OCI-LY1 (cell line): ENCODE measurements at regions not wholly inside any gene's neighbourhood (a gene's known extent, or its start where the extent isn't known, plus 50 kb on each side); places are given as distances from the start of the nearest gene placed in this dataset.

ENCODE experiments used
- H2AFZ ChIP-seq: fragments of 200-600 bp; sonication (generic), shearing (Covaris generic); 2 replicates; pipeline ENCODE4 v1.6.0; 2014; ENCODE audit warnings: antibody characterized with exemption, mild to moderate bottlenecking, low read length
- H3F3A ChIP-seq: fragments of 200-600 bp; sonication (generic), shearing (Covaris generic); 2 replicates; pipeline ENCODE4 v1.6.0; 2014; ENCODE audit warnings: mild to moderate bottlenecking, antibody characterized with exemption, low read length, moderate library complexity; ENCODE audit not compliant: insufficient read depth
- H3K27ac ChIP-seq: fragments of 200-600 bp; sonication (generic); 2 replicates; pipeline ENCODE4 v1.5.1; 2014; ENCODE audit warnings: low read length, mixed run types, mild to moderate bottlenecking, low read depth; ENCODE audit not compliant: poor library complexity, severe bottlenecking
- H3K27me3 ChIP-seq: fragments of 200-600 bp; sonication (generic); 2 replicates; pipeline ENCODE4 v1.6.0; 2014; ENCODE audit warnings: antibody characterized with exemption, mild to moderate bottlenecking, low read length, moderate library complexity; ENCODE audit not compliant: insufficient read depth
- H3K36me3 ChIP-seq: fragments of 200-600 bp; sonication (generic); 2 replicates; pipeline ENCODE4 v1.6.1; 2014; ENCODE audit warnings: mild to moderate bottlenecking, antibody characterized with exemption, low read length, moderate library complexity, mixed read lengths; ENCODE audit not compliant: insufficient read depth
- H3K4me1 ChIP-seq: fragments of 200-600 bp; sonication (generic); 2 replicates; pipeline ENCODE4 v1.5.1; 2014; ENCODE audit warnings: mild to moderate bottlenecking, low read length, moderate library complexity; ENCODE audit not compliant: insufficient read depth, severe bottlenecking
- H3K4me2 ChIP-seq: fragments of 200-600 bp; sonication (generic), shearing (Covaris generic); 2 replicates; pipeline ENCODE4 v1.6.1; 2014; ENCODE audit warnings: low read length
- H3K4me3 ChIP-seq: fragments of 200-600 bp; sonication (generic); 2 replicates; pipeline ENCODE4 v1.5.1; 2014; ENCODE audit warnings: low read length, low read depth, mild to moderate bottlenecking, mixed read lengths; ENCODE audit not compliant: poor library complexity, severe bottlenecking
- H3K79me2 ChIP-seq: fragments of 200-600 bp; shearing (Covaris generic); 2 replicates; pipeline ENCODE4 v1.6.1; 2016; ENCODE audit warnings: mixed run types, low read length, mixed read lengths; ENCODE audit not compliant: insufficient read depth
- H3K9ac ChIP-seq: fragments of 200-600 bp; sonication (generic), shearing (Covaris generic); 2 replicates; pipeline ENCODE4 v1.6.1; 2014; ENCODE audit warnings: mild to moderate bottlenecking, low read length, mixed read lengths
- H3K9me2 ChIP-seq: fragments of 200-600 bp; sonication (generic), shearing (Covaris generic); 2 replicates; pipeline ENCODE4 v1.6.1; 2014; ENCODE audit warnings: low read depth, mild to moderate bottlenecking, low read length, mixed read lengths
- H3K9me3 ChIP-seq: fragments of 200-600 bp; shearing (Covaris generic); 2 replicates; pipeline ENCODE4 v1.6.1; 2014; ENCODE audit warnings: low read length, mixed read lengths
- H4K20me1 ChIP-seq: fragments of 200-600 bp; sonication (generic), shearing (Covaris generic); 2 replicates; pipeline ENCODE4 v1.6.0; 2016; ENCODE audit warnings: mild to moderate bottlenecking, low read length; ENCODE audit not compliant: insufficient read depth
- EZH2 ChIP-seq: fragments of 200-600 bp; sonication (generic), shearing (Covaris generic); IDR thresholded peaks from 2 replicates; pipeline ENCODE4 v1.8.0; 2017; ENCODE audit warnings: borderline replicate concordance, mixed run types, mild to moderate bottlenecking, antibody characterized with exemption, low read length, moderate library complexity, mixed read lengths
- TF ChIP-seq, protein P1 (sequence below): fragments of 200-600 bp; sonication (generic), shearing (Covaris generic); IDR thresholded peaks from 2 replicates; pipeline ENCODE4 v1.5.1; 2017; ENCODE audit warnings: mild to moderate bottlenecking, antibody characterized with exemption, low read length, moderate library complexity, mixed read lengths

DNA sequence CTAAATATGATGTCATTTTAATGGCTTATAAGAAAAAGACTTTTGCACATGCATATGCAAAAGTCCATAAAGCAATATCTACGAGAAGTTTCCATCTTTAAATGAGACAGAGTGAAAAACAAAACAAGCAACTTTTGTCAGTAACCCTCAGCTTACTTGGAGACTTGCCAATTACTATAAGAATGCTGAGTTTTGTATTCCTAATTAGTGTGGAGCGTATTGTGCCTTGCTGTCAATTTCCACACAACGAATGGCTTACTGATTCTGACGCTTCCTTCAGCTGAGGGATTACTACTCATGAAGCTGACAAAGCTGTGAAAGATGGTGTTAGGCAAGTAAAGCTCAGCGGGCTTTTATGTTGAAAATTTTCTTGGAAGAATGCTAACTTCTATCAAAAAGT lies 440.4 kb upstream of the ADAMTS5 start:
- no peaks in the 10 kb centered on the region for H3K9me2 ChIP-seq

DNA sequence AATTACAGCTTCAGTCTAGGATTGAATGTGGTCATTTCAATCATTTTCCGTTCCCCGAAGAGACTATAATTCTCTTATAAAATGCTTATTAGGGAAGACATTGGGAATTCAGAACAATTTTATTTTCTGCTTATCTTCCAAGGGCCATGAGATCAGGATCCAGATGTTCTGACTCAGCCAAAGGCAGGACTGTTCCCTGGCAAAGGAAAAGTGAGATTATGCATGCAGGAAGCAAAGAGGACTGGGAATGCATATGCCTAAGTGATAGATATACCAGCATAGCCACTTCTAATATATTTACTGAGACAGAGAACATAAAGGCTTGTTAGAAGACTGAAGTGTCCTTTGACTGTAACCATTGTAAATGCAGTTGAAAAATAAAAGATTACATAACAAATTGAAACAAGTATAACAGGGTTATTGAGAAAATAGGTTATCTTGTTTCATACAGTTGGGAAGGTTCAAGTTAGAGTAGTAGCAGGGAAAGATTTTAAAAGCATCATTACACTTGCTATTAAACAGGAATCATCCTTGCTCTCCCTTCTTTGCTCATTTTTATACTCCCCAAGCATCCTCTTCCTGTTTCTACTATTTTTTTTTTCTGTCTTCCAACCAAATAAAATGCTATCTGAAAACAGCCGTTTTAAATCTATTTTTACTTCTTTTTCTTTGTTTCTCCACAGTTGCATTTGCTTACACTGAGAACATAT lies 439.6 kb upstream of the ADAMTS5 start:
- Histone ChIP-seq H3K9me3 (no peaks in the 10 kb centered on the region), H3K36me3 (no peaks in the 10 kb centered on the region), H4K20me1 (no peaks in the 10 kb centered on the region), H3K27ac (no peak overlapping the region), H3K27me3 (no peaks in the 10 kb centered on the region), H3K79me2 (no peaks in the 10 kb centered on the region), H3K9ac (no peak overlapping the region), H3F3A (no peaks in the 10 kb centered on the region), H3K4me3 (no peak overlapping the region), H2AFZ (no peak overlapping the region), H3K4me2 (no peak overlapping the region), H3K9me2 (no peaks in the 10 kb centered on the region), H3K4me1 (no peaks in the 10 kb centered on the region)
- TF ChIP-seq, protein P1, sequence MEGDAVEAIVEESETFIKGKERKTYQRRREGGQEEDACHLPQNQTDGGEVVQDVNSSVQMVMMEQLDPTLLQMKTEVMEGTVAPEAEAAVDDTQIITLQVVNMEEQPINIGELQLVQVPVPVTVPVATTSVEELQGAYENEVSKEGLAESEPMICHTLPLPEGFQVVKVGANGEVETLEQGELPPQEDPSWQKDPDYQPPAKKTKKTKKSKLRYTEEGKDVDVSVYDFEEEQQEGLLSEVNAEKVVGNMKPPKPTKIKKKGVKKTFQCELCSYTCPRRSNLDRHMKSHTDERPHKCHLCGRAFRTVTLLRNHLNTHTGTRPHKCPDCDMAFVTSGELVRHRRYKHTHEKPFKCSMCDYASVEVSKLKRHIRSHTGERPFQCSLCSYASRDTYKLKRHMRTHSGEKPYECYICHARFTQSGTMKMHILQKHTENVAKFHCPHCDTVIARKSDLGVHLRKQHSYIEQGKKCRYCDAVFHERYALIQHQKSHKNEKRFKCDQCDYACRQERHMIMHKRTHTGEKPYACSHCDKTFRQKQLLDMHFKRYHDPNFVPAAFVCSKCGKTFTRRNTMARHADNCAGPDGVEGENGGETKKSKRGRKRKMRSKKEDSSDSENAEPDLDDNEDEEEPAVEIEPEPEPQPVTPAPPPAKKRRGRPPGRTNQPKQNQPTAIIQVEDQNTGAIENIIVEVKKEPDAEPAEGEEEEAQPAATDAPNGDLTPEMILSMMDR = no peak
- no peak for TF ChIP-seq EZH2

More for the DNA sequence above, 440.4 kb upstream of the ADAMTS5 start:
- Histone ChIP-seq H3K4me2 (no peak overlapping the region), H3K27ac (no peak overlapping the region), H3K9ac (no peak overlapping the region), H3K4me1 (no peaks in the 10 kb centered on the region), H3K27me3 (no peaks in the 10 kb centered on the region), H3K9me3 (no peaks in the 10 kb centered on the region), H3K4me3 (no peak overlapping the region), H4K20me1 (no peaks in the 10 kb centered on the region), H2AFZ (no peak overlapping the region), H3K79me2 (no peaks in the 10 kb centered on the region), H3K36me3 (no peaks in the 10 kb centered on the region), H3F3A (no peaks in the 10 kb centered on the region)
- no peak for TF ChIP-seq EZH2
- TF ChIP-seq, protein P1 = no peak

DNA sequence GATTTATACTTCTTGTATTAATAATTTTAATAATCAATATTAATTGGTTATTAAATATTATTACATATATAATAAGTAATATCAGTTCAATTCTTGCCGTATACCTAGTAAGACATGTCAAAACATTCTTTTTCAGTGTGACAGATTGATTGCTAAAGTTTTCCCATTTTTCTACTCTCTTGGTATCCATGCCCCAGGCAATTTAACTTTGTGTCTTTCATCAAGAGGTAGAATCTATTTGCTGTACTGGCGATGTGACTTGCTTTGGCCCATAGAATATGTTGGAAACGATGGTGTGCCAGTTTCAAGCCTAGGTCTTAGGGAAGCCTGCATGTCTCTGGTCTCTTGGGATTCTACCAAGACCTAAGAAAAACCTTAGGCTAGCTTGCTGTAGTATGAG lies 436.1 kb upstream of the ADAMTS5 start:
- H3K4me1 ChIP-seq = no peaks in the 10 kb centered on the region
- no peaks in the 10 kb centered on the region for H3K9me2 ChIP-seq
- H3K27ac ChIP-seq = no peak overlapping the region
- H3K4me3 ChIP-seq = no peak overlapping the region
- TF ChIP-seq, protein P1 = no peak
- no peak for TF ChIP-seq EZH2
- no peaks in the 10 kb centered on the region for H3F3A ChIP-seq
- H3K79me2 ChIP-seq = no peaks in the 10 kb centered on the region
- no peaks in the 10 kb centered on the region for H3K27me3 ChIP-seq
- H2AFZ ChIP-seq = no peak overlapping the region
- H3K4me2 ChIP-seq = no peak overlapping the region
- no peaks in the 10 kb centered on the region for H4K20me1 ChIP-seq
- H3K9ac ChIP-seq = no peak overlapping the region
- H3K36me3 ChIP-seq = no peaks in the 10 kb centered on the region
- no peaks in the 10 kb centered on the region for H3K9me3 ChIP-seq
